ENCODE measurements at regions not wholly inside any gene's neighbourhood (a gene's known extent, or its start where the extent isn't known, plus 50 kb on each side); places are given as distances from the start of the nearest gene placed in this dataset.

- H3K27me3 ChIP-seq, result no peaks in the 10 kb centered on the region
- peak overlapping the region in 1 of 12 donors; percentile 7 for H3K27ac ChIP-seq
- no peaks in the 10 kb centered on the region for H3K36me3 ChIP-seq
- intact Hi-C loops (cut with DNase I), result loop anchor here in 3 of 10 donors (10.0 kb wide), 3 partner anchors 170 to 320 kb away; partner anchors contain the start of gene SOX4 (in 1 of the 3)
- peak overlapping the region in 6 of 12 donors; percentile 4 to 35 (median 12) for H3K4me3 ChIP-seq
- WGBS, 4 donors, result 38 to 51% (median 41%) methylated on average over 8 of the region's 8 CpGs
- peak in 1 of 4 donors; percentile 65 for ATAC-seq
- no peaks in the 10 kb centered on the region for H3K9me3 ChIP-seq
- peaks cover 0 to 27% (median 1%) of the 10 kb centered on the region in 12 donors for H3K4me1 ChIP-seq
- peak; percentile 65 to 78 (median 75) for DNase-seq
- no peak for TF ChIP-seq CTCF (IDR thresholded peaks at IDR 0.05)
- TF ChIP-seq POLR2A (IDR thresholded peaks at IDR 0.05), result no peak
Observed at GRCh38 chr6:21914121-21914973, 320.8 kb downstream of the SOX4 start.

- Histone ChIP-seq H3K4me1 (peaks cover 0 to 27% (median 1%) of the 10 kb centered on the region in 12 donors), H3K27ac (no peak overlapping the region), H3K9me3 (no peaks in the 10 kb centered on the region), H3K4me3 (peak overlapping the region in 2 of 12 donors; percentile 5 to 12), H3K36me3 (no peaks in the 10 kb centered on the region), H3K27me3 (no peaks in the 10 kb centered on the region)
- DNase-seq, result no peak
- ATAC-seq, result peak in 3 of 4 donors; percentile 12 to 59 (median 34)
- 36 to 55% (median 40%) methylated on average over 1 of the region's 1 CpG for WGBS, 4 donors
- intact Hi-C loops (cut with DNase I), result loop anchor here in 3 of 10 donors (10.0 kb wide), 3 partner anchors 171 to 321 kb away; partner anchors contain the start of gene SOX4 (in 1 of the 3)
- no peak for TF ChIP-seq CTCF (IDR thresholded peaks at IDR 0.05)
- no peak for TF ChIP-seq POLR2A (IDR thresholded peaks at IDR 0.05)
Observed at GRCh38 chr6:21915707-21916260, 322.2 kb downstream of the SOX4 start.

GRCh38 chr6:21918041-21918440 lies 324.5 kb downstream of the SOX4 start:
- DNase-seq, result no peak
- no peak overlapping the region for H3K4me3 ChIP-seq
- TF ChIP-seq POLR2A (IDR thresholded peaks at IDR 0.05) (no peak), CTCF (IDR thresholded peaks at IDR 0.05) (no peak)
- 94 to 100% (median 97%) methylated on average over 7 of the region's 7 CpGs for WGBS, 4 donors
- H3K27me3 ChIP-seq, result no peaks in the 10 kb centered on the region
- no peaks in the 10 kb centered on the region for H3K9me3 ChIP-seq
- intact Hi-C loops (cut with DNase I), result loop anchor here in 3 of 10 donors (10.0 kb wide), 3 partner anchors 173 to 323 kb away; partner anchors contain the start of gene SOX4 (in 1 of the 3)
- ATAC-seq, result no peak
- H3K36me3 ChIP-seq, result no peaks in the 10 kb centered on the region
- peaks cover 0 to 17% (median 1%) of the 10 kb centered on the region in 12 donors for H3K4me1 ChIP-seq
- no peak overlapping the region for H3K27ac ChIP-seq

GRCh38 chr6:21918666-21919065 lies 325.1 kb downstream of the SOX4 start:
- H3K27me3 ChIP-seq, result no peaks in the 10 kb centered on the region
- WGBS, 4 donors, result 92 to 97% (median 95%) methylated on average over 4 of the region's 4 CpGs
- intact Hi-C loops (cut with DNase I), result loop anchor here in 3 of 10 donors (10.0 kb wide), 3 partner anchors 174 to 324 kb away; partner anchors contain the start of gene SOX4 (in 1 of the 3)
- no peaks in the 10 kb centered on the region for H3K36me3 ChIP-seq
- H3K27ac ChIP-seq, result no peak overlapping the region
- H3K9me3 ChIP-seq, result no peaks in the 10 kb centered on the region
- DNase-seq, result no peak
- no peak overlapping the region for H3K4me3 ChIP-seq
- H3K4me1 ChIP-seq, result peaks cover 0 to 17% (median 1%) of the 10 kb centered on the region in 12 donors
- TF ChIP-seq CTCF (IDR thresholded peaks at IDR 0.05), result no peak
- no peak for ATAC-seq

Data from heart left ventricle (tissue), 16 donors.